Fibroblast of the conjunctiva (primary cell): ENCODE measurements at regions not wholly inside any gene's neighbourhood (a gene's known extent, or its start where the extent isn't known, plus 50 kb on each side); places are given as distances from the start of the nearest gene placed in this dataset.
"Not testable (repeated sequence)": the region's sequence is repeated elsewhere in the genome, so short reads cannot be mapped to it uniquely, and the experiment has no call there.

Experiments used
- DNase-seq: peaks from one replicate; pipeline ENCODE4 v3.0.0-alpha.2; 2010; ENCODE audit warnings: low read depth

GRCh38 chrX:95218976-95219375 lies 1465.7 kb upstream of the DIAPH2 start:
- DNase-seq = no peak

DNA sequence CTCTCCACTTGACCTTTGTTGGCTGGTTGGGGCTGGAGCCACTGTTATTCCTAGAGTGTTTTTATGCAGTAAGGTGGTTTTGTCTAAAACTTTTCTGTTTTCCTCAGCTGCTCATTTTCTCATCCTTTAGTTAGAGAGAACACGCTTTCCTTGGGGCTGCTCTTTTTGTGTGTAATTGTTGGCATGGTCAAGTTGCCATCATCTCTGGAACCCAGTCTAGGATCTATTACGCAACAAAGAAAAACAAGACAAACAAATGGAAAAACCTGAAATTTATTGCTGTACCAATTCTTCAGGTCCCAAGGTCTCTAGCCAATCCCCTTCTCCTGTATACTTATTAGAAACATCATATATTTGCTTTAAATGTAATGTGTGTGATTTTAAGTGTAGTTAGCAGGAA lies 1436.3 kb upstream of the DIAPH2 start:
- no peak for DNase-seq

GRCh38 chrX:95290455-95290854 lies 1394.2 kb upstream of the DIAPH2 start:
- no peak for DNase-seq

DNA sequence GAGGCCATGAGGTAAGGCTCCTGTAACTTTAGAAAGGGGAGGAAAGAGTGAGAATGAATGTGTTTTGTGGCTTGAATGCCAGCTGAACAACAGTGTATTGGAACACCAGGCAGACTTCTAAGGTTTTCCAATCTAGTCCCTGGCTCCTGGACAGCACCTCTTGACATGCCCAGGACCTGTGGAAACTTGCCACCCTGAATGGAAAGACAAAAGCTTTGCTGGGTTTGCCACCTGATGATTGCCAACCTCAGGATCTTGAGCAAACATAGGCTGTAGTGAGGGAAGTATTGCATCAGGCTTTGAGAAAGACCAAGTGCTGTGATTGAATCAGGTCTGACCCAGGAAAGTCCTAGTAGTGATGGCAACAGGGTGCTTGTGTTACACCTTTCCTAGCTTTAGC lies 1393.1 kb upstream of the DIAPH2 start:
- DNase-seq = no peak

DNA sequence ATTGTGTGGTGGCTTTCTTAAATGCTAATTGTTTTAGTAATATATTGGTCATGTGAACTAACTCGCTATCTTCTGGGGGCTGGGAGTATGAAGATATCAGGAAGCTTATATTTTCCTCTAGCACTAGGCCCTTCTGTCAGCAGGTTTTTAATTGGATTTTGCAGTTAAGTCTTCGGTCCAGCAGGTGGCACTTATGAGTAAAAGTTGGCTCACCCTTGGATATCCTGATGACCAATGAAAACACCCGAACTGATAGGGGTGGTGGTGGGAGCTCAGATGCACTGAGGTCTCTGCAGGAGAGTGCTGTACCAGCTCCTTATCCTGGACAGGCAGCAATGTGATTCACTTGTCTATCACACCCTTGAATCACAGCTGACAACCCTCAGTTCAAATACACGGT lies 1365.8 kb upstream of the DIAPH2 start:
- no peak for DNase-seq

GRCh38 chrX:95325185-95325584 lies 1359.5 kb upstream of the DIAPH2 start:
- DNase-seq = no peak

GRCh38 chrX:95330292-95330691 lies 1354.3 kb upstream of the DIAPH2 start:
- no peak for DNase-seq

GRCh38 chrX:95332530-95332929 lies 1352.1 kb upstream of the DIAPH2 start:
- DNase-seq = no peak

GRCh38 chrX:95346856-95347255 lies 1337.8 kb upstream of the DIAPH2 start:
- no peak for DNase-seq

DNA sequence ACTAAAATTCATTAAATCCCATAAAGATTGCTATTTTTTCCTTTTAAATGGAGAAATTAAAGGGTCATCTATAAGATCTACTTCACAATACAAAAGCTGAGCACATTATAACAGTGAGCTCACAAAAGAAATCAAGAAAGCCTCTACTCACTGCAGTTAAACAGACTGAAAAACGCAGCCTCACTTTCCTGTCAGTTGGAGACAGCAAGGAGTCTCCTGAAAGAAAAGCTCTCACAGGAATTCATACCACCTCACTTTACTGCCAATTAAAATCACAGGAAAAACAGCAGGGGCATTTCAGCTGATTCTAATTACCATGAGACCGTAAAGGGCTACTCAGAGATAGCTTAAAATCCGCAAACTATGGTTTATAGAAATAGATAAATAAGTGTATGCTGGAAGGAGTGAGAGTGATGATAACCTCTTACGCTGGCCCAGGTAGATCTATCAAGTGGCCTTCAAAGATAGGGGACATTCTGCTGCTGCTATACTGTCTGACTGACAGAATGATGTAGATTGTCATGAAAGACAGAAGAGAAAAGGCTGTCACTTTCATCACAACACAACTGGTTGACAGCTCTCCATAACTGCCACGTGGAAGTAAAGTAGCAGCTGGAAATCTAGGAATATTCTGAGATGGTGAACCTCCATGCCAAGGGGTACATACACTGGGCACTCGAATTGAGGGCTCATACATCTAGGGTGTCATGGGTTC lies 1333.7 kb upstream of the DIAPH2 start:
- no peak for DNase-seq

- no peak for DNase-seq
These were observed 1317.4 kb upstream of the DIAPH2 start for GRCh38 chrX:95367286-95367685.

DNA sequence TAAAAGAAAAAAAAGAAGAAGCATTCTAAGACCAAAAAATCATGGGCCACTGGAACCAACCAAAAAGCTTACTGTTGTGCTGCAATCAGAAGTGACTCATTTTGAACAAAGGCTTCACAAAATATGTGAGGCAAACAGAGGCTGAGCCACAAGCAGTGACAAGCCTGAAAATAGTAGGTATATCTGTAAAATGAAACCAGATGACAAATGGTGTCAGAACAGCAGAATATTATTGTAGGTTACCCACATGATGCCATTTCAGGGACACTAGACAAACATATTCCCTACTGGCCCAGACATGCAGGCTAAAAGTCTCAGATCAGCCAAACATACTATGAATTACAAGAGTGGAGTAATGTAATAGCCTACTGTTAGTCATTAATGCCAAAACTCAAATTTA lies 1301.8 kb upstream of the DIAPH2 start:
- no peak for DNase-seq

DNA sequence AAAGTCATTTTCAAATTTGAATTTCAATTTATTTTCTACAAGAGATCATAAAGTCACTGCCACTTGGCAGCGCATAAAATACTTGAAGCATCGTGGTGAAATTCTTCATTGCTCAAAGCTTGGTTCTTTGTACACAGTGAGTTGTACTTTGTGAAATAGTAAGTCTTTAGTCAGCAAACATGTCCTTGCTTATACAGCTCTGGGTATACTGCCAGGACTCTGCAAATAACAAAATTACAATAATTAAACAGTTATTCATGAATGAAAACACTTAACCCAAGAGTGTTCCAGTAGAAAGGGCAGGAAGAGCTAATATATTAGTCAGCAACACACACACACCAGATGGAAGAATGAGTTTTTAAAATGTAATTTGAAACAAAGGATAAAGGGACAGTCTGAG lies 1300.9 kb upstream of the DIAPH2 start:
- no peak for DNase-seq

GRCh38 chrX:95427389-95427788 lies 1257.3 kb upstream of the DIAPH2 start:
- no peak for DNase-seq

- DNase-seq = no peak
These were observed 1249.4 kb upstream of the DIAPH2 start for GRCh38 chrX:95435198-95435597.

DNA sequence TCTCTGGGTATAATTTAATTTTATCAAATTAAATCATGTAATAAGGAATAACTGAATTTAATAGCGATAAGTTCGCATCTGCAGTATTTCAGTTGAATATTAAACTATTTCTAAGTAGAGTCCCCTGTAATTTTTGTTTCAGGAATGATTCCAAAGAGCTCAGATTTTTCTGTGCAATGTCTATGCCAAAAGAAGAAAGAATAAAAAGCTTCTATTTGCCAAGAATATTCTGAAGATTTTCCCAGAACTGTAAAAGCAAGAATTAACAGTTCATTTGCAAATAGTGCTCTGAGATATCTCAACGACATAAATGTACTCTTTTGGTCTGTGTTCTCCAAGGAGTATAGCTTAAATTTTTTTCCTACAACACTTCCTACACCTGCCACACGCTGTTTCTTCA lies 1242.8 kb upstream of the DIAPH2 start:
- DNase-seq = no peak

DNA sequence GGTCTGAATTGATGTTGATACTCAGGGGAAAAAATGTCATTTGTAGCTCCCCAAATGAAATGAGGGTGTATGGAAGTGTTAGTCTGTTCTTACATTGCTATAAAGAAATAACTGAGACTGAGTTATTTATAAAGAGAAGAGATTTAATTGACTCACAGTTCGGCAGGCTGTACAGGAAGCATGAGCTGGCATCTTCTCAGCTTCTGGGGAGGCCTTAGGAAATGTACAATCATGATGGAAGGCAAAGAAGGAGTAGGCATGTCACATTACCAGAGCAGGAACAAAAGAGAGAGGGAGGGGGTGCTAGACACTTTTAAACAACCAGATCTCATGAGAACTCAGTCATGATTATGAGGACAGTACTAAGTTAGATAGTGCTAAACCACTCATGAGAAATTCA lies 1199.9 kb upstream of the DIAPH2 start:
- DNase-seq = no peak

DNA sequence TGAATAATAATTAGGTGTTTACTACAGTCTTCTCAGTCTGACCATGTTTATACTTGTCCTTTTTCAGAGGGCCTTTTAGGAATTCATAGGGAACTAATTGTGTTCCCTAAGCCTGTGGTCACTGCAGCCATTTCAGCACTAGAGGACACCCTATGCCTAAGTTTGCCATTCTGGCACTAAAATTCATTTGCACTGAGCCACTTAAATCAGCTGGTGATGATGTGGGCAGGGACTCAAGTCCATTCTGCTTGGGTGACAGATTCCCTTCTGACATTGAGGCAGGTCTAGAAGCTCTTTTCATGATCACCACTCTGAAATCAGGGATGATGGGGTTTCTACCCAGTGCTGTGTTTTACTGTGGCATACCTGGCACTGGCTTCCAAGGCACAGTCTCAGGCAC lies 1178.9 kb upstream of the DIAPH2 start:
- DNase-seq = no peak

DNA sequence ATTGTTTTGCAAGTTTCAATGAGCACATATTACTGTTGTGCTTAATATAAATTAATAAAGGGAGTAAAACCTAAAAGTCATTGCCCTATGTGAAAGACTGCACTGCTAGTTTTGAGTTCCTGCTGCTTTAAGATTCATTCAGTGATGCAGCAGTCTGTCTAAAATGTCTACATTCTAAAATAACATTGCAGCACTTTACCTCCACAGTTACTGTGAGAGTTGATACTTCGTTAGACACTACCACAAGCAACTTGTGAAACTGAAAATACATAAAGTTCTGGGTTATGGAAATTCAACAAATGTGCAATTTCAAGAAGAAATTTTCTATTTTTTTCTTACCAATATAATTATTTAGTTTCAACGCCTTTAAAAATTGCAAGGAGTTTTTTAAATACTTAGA lies 1175.2 kb upstream of the DIAPH2 start:
- no peak for DNase-seq

- not testable (repeated sequence) for DNase-seq
These were observed 1160.6 kb upstream of the DIAPH2 start for GRCh38 chrX:95524018-95524417.

DNA sequence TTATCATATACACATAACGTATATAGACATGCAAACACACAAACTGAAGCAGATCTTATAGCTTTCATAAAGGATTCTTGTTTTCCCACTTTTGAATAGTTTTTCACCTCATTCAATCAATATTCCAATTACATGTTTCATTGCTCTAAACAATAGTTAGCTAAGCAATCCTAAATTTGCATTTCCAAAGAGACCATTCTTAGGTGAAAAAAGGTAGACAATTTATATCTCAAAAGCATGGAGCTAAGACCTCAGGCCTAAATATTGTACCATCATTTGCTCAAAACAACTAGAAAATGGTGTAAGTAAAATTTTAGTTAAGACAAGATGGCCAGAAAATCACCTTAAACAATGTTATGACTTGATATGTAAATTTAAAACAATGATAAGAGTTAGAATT lies 1148.5 kb upstream of the DIAPH2 start:
- no peak for DNase-seq

- DNase-seq = no peak
These were observed 1148.0 kb upstream of the DIAPH2 start for GRCh38 chrX:95536661-95537060.

- DNase-seq = no peak
These were observed 1145.6 kb upstream of the DIAPH2 start for GRCh38 chrX:95539041-95539440.

- not testable (repeated sequence) for DNase-seq
These were observed 1135.1 kb upstream of the DIAPH2 start for GRCh38 chrX:95549552-95549951.

- DNase-seq = no peak
These were observed 1099.3 kb upstream of the DIAPH2 start for GRCh38 chrX:95585321-95585720.
